Bronchial epithelial cell (primary cell): ENCODE measurements at regions not wholly inside any gene's neighbourhood (a gene's known extent, or its start where the extent isn't known, plus 50 kb on each side); places are given as distances from the start of the nearest gene placed in this dataset.

ENCODE experiments used
- DNase-seq: peaks from one replicate; pipeline ENCODE4 v3.0.0-alpha.2; 2010; ENCODE audit warnings: low read depth
- FAIRE-seq: peaks from 2 replicates; lab custom pipeline; 2011; peaks lifted over from hg19 to GRCh38; lab: Jason Lieb, UNC
- H3K27me3 ChIP-seq: 2 replicates; pipeline ENCODE4 v1.5.1; 2011; ENCODE audit warnings: low read length; ENCODE audit not compliant: control insufficient read depth, insufficient read depth
- H3K36me3 ChIP-seq: 2 replicates; pipeline ENCODE4 v1.5.1; 2011; ENCODE audit warnings: low read length; ENCODE audit not compliant: control insufficient read depth, insufficient read depth
- H3K4me3 ChIP-seq: 2 replicates; pipeline ENCODE4 v1.5.1; 2011; ENCODE audit warnings: mild to moderate bottlenecking, low read depth, low read length, control low read depth
- CTCF ChIP-seq: IDR thresholded peaks from 2 replicates; pipeline ENCODE4 v1.5.1; 2011; ENCODE audit warnings: mild to moderate bottlenecking, moderate library complexity, low read length, control low read depth, inconsistent platforms; ENCODE audit not compliant: insufficient read depth, severe bottlenecking

GRCh38 chr4:151955721-151956380 is 195.0 kb upstream of the GATB start:
- H3K4me3 ChIP-seq: no peak overlapping the region
- H3K36me3 ChIP-seq: no peaks in the 10 kb centered on the region
- no peak for FAIRE-seq
- DNase-seq: no peak
- no peak for TF ChIP-seq CTCF
- no peaks in the 10 kb centered on the region for H3K27me3 ChIP-seq

- DNase-seq (no peak), FAIRE-seq (no peak)
- Histone ChIP-seq H3K27me3 (no peaks in the 10 kb centered on the region), H3K36me3 (no peaks in the 10 kb centered on the region), H3K4me3 (no peak overlapping the region)
- no peak for TF ChIP-seq CTCF
These were observed 193.1 kb upstream of the GATB start for GRCh38 chr4:151953795-151954372.

GRCh38 chr4:151953312-151953711 is 192.5 kb upstream of the GATB start:
- TF ChIP-seq CTCF: no peak
- H3K4me3 ChIP-seq: no peak overlapping the region
- FAIRE-seq: no peak
- no peaks in the 10 kb centered on the region for H3K36me3 ChIP-seq
- no peaks in the 10 kb centered on the region for H3K27me3 ChIP-seq
- DNase-seq: no peak

GRCh38 chr4:151952711-151953254 is 192.0 kb upstream of the GATB start:
- TF ChIP-seq CTCF: no peak
- no peaks in the 10 kb centered on the region for H3K36me3 ChIP-seq
- FAIRE-seq (peak; percentile 7), DNase-seq (no peak)
- H3K4me3 ChIP-seq: no peak overlapping the region
- H3K27me3 ChIP-seq: no peaks in the 10 kb centered on the region

GRCh38 chr4:151952137-151952536 is 191.3 kb upstream of the GATB start:
- no peak for DNase-seq
- FAIRE-seq: no peak
- no peaks in the 10 kb centered on the region for H3K27me3 ChIP-seq
- no peak for TF ChIP-seq CTCF
- H3K36me3 ChIP-seq: no peaks in the 10 kb centered on the region
- H3K4me3 ChIP-seq: no peak overlapping the region

- no peak for TF ChIP-seq CTCF
These were observed 190.9 kb upstream of the GATB start for GRCh38 chr4:151951671-151952050.

More at GRCh38 chr4:151951671-151952050, 190.9 kb upstream of the GATB start:
- no peaks in the 10 kb centered on the region for H3K36me3 ChIP-seq
- H3K27me3 ChIP-seq: no peaks in the 10 kb centered on the region
- no peak for FAIRE-seq
- H3K4me3 ChIP-seq: no peak overlapping the region
- DNase-seq: no peak
